ENCODE measurements at regions not wholly inside any gene's neighbourhood (a gene's known extent, or its start where the extent isn't known, plus 50 kb on each side); places are given as distances from the start of the nearest gene placed in this dataset.

GRCh38 chr2:196294516-196294909 is 123.1 kb upstream of the STK17B start:
- TF ChIP-seq CTCF (IDR thresholded peaks at IDR 0.05) (no peak), EP300 (IDR thresholded peaks at IDR 0.05; ENCODE audit: low read depth) (no peak), POLR2A (IDR thresholded peaks at IDR 0.05) (no peak)

All from transverse colon (tissue), 3 donors.